ENCODE measurements at regions not wholly inside any gene's neighbourhood (a gene's known extent, or its start where the extent isn't known, plus 50 kb on each side); places are given as distances from the start of the nearest gene placed in this dataset.

- Histone ChIP-seq H3K36me3 (ENCODE audit: control insufficient read depth, insufficient read depth, low read length) (no peaks in the 10 kb centered on the region), H3K4me3 (ENCODE audit: low read depth, low read length) (no peak overlapping the region), H3K27me3 (ENCODE audit: control insufficient read depth, insufficient read depth, low read length) (no peaks in the 10 kb centered on the region)
- DNase-seq (ENCODE audit: low read depth) = no peak
- no peak for TF ChIP-seq CTCF (IDR thresholded peaks at IDR 0.05; ENCODE audit: insufficient read depth, low read length, poor library complexity, severe bottlenecking)
These were observed 530.2 kb upstream of the FZD8 start for GRCh38 chr10:36171953-36172940.

DNA sequence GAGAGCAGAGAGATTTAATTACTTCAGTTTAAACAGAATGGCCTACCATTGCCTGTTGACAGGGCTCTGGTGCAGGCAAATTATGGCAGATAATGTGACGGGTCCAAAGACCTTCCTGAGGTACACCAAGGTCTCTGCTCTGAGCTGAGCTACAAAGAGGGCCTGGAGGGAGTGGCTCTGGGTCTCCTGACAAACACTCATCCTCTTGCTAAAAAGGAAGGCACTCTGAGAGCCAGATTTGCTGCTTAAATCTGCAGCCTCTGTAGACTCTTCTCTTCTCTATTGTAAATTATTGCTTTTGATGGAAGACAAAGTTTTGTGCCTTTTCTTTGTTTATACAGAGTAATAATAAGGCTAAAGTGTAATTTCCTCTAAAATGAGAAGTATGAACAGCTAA is 529.5 kb upstream of the FZD8 start:
- no peak for DNase-seq (ENCODE audit: low read depth)
- no peak for TF ChIP-seq CTCF (IDR thresholded peaks at IDR 0.05; ENCODE audit: insufficient read depth, low read length, poor library complexity, severe bottlenecking)

GRCh38 chr10:36170943-36171501 is 528.9 kb upstream of the FZD8 start:
- Histone ChIP-seq H3K27me3 (ENCODE audit: control insufficient read depth, insufficient read depth, low read length) (no peaks in the 10 kb centered on the region), H3K36me3 (ENCODE audit: control insufficient read depth, insufficient read depth, low read length) (no peaks in the 10 kb centered on the region), H3K4me3 (ENCODE audit: low read depth, low read length) (no peak overlapping the region)
- TF ChIP-seq CTCF (IDR thresholded peaks at IDR 0.05; ENCODE audit: insufficient read depth, low read length, poor library complexity, severe bottlenecking) = no peak
- DNase-seq (ENCODE audit: low read depth) = no peak

More for the DNA sequence above, 529.5 kb upstream of the FZD8 start:
- H3K4me3 ChIP-seq (ENCODE audit: low read depth, low read length) = no peak overlapping the region
- no peaks in the 10 kb centered on the region for H3K27me3 ChIP-seq (ENCODE audit: control insufficient read depth, insufficient read depth, low read length)
- no peaks in the 10 kb centered on the region for H3K36me3 ChIP-seq (ENCODE audit: control insufficient read depth, insufficient read depth, low read length)

GRCh38 chr10:36170142-36170719 is 528.1 kb upstream of the FZD8 start:
- TF ChIP-seq CTCF (IDR thresholded peaks at IDR 0.05; ENCODE audit: insufficient read depth, low read length, poor library complexity, severe bottlenecking) = no peak
- H3K4me3 ChIP-seq (ENCODE audit: low read depth, low read length) = no peak overlapping the region
- H3K36me3 ChIP-seq (ENCODE audit: control insufficient read depth, insufficient read depth, low read length) = no peaks in the 10 kb centered on the region
- no peaks in the 10 kb centered on the region for H3K27me3 ChIP-seq (ENCODE audit: control insufficient read depth, insufficient read depth, low read length)
- DNase-seq (ENCODE audit: low read depth) = no peak

- no peak for TF ChIP-seq CTCF (IDR thresholded peaks at IDR 0.05; ENCODE audit: insufficient read depth, low read length, poor library complexity, severe bottlenecking)
- no peak for DNase-seq (ENCODE audit: low read depth)
- Histone ChIP-seq H3K4me3 (ENCODE audit: low read depth, low read length) (no peak overlapping the region), H3K27me3 (ENCODE audit: control insufficient read depth, insufficient read depth, low read length) (no peaks in the 10 kb centered on the region), H3K36me3 (ENCODE audit: control insufficient read depth, insufficient read depth, low read length) (no peaks in the 10 kb centered on the region)
These were observed 526.7 kb upstream of the FZD8 start for GRCh38 chr10:36168777-36169176.

Measured in kidney epithelial cell (primary cell).